ENCODE measurements at regions not wholly inside any gene's neighbourhood (a gene's known extent, or its start where the extent isn't known, plus 50 kb on each side); places are given as distances from the start of the nearest gene placed in this dataset.

DNA sequence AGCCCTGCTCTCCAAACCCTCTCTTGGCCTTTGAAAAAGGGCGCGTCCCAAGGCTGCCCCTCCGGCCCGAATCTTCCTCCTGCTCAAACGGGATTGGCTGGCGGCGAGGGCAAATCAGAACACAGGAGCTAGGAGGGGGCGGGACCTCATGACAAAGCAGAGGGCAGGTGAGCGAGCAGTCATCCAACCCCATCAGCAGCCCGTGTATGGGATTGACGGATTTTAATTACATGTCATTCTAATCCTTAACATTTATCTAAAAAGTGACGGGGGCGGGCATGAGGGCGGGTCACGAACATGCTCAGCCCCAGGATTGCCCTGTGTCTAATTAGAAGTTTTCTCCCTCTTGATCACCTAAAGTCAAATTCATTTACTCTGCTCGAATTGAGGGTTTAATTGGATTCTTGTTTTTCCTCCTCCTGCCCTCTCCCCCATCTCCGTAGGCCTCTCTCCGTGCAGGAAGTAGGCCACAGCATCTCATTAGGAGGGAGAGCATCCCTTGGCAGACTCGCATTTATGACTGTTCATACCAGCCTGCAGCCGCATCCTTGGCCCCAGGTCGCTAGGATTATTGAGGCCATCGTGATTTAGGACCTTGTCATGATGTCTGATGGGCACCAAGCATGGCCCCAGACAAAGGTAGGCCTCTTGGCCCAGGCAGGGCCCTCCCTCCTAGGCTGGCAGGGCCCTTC, 147.1 kb downstream of the CHST1 start:
- DNase-seq (ENCODE audit: low read depth in 2 of 2), result no peak

DNA sequence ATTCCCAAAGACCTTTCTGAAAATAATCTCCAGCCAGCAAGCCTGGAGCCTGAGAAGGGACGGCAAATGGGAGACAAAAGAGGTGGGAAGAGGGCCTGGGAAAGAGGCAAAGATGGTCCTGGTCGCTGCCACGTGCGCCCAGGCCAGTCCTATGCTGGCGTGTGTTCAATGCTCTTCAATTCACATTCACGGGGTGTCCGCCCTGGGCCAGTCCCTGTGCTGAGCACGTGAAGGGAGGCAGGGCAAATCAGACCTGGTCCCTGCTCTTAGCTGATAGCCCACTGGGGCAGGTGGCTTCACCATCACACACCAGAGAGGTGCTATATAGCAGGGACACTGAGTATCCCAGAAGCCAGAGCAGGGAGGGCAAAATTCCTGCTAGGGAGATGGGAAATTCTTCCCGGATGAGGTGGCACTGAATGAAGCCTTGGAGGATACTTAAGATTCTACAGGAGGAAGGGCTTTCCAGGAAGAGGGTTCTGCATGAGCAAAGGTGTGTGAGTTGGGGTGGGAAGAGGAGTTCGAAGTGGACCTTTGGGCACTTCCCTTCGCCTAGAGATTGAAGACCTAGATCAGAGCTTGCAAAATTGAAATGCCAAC, 148.2 kb downstream of the CHST1 start:
- DNase-seq (ENCODE audit: low read depth in 2 of 2), result no peak

- no peak for DNase-seq (ENCODE audit: low read depth in 2 of 2)
Observed at GRCh38 chr11:45513821-45514340, 151.5 kb downstream of the CHST1 start.

GRCh38 chr11:45512471-45513148, 152.8 kb downstream of the CHST1 start:
- no peak for DNase-seq (ENCODE audit: low read depth in 2 of 2)

DNA sequence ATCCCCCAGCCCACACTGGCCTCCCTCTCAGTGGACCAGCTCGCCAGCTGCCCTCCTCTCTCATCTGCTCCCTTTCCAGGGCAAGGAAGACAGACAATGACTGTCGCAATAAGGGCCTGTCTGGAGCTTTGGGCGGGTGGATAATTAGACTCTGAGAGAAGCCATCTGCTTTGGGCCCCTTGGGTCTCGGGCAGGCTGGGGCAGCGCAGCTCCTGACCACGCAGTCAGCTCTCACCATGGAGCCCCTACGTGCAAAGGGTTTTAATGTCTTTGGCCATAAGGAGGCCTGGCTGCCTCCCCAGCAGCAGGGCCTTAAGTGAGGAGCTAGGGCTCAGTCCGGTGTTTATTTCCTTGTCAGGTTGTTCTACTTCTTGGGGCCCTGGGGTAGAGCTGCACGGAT, 153.9 kb downstream of the CHST1 start:
- DNase-seq (ENCODE audit: low read depth in 2 of 2), result no peak

DNA sequence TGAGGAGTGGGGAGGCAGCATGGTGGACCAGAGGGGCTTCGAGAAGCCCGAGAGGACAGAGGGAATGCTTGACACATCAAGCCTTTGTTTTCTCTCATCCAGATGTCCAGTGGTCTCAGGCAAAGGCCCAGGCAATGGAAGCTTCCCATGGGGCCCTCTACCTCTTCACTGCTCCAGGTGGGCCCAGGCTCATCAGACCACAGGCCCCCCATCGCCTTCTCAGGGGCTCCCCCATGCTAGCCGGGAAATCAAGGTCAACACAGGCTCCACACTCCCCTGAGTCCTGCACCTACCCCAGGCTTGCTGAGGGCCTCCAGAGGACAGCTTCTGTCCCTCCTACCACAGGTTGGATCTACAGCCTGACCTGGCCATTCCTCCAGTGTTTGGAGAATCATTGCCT, 157.5 kb downstream of the CHST1 start:
- DNase-seq (ENCODE audit: low read depth in 2 of 2), result no peak

- no peak for DNase-seq (ENCODE audit: low read depth in 2 of 2)
Observed at GRCh38 chr11:45503311-45503710, 162.1 kb downstream of the CHST1 start.

GRCh38 chr11:45502226-45502545, 163.2 kb downstream of the CHST1 start:
- no peak for DNase-seq (ENCODE audit: low read depth in 2 of 2)

DNA sequence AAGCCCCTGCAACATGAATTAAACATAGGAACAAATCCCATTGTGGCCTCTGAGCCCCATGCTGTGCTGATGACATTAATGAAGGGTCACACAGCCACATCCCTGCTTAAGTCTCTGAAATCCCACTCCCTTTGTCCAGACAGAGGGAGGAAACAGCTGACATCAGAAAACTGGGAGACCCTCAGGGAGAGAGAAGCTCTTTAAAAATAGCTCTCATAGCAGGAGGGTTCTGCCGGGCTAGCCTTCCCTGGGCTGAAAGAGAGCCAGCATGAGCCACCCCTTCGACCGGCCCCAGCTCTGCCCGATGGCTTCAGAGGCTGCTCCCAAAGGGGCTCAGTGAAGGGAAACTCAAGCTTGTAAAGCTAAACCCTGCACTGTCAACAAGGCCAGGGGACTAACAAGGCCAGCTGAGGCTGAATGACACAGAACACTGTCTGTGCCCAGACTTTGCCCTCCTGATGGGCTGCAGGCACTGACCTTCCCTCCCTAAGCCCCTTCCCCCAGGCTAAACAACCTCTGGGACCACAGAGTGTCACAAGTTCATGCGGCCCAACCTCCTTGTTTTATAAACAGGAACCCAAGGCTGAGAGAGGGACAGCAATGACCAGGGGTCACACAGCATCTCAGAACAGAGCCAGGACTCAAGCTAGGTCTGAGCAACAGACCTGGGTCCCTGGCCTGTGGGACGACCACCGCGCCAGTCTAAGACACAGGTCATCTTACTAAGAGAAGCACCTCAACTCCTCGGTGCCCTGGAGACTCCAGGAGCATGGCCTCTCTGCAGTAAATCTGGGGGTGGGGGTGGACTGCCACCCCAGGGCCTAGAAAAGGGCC, 163.8 kb downstream of the CHST1 start:
- DNase-seq (ENCODE audit: low read depth in 2 of 2), result no peak

GRCh38 chr11:45500451-45500850, 165.0 kb downstream of the CHST1 start:
- DNase-seq (ENCODE audit: low read depth in 2 of 2), result no peak

DNA sequence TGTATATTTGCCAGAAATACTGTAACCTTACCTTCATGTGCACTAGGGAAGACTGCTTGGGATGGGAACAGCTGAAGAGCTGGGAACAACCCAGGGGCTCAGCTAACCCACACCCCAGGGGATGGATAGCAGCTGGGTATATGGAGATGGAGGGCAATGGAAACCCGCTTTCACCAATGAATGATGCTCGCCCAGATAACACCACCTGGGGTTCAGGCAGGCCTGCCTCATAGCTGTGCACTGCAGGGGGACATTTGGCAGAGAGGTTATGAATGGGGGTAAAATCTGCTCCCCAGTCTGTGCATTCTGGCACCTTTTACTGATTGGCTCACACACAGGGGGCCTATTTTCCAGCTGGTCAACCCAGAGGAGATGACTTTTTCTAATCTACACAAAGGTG, 170.7 kb downstream of the CHST1 start:
- no peak for DNase-seq (ENCODE audit: low read depth in 2 of 2)

DNA sequence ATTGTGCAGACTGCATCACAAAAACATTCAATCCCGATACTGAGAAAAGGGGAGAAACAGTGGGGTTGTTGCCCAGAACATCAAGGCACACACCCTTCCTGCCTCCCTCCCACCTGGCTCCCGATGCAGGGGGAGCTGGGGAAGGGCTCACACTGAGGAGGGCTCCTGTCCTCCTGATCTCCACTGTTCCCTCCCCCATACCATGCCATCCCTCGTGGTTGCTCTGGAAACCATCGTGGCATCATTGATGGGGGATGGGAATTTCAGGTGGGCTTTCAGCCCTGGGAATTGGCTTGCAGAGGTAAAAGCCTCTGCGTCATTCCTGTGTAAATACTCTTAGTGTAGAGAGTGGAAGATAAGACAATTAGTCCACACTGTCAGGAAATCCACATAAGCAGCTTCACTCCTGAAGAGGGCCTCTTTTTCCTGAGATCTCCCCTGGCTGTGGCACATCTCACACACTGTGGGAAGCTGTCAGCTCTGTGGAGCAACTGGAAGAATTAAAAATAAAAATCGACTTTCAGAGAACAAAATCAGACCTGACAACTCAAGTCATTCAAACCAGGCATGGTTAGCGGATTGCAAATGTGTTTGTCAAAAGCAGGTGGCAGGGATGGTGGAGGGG, 176.0 kb downstream of the CHST1 start:
- DNase-seq (ENCODE audit: low read depth in 2 of 2), result no peak

DNA sequence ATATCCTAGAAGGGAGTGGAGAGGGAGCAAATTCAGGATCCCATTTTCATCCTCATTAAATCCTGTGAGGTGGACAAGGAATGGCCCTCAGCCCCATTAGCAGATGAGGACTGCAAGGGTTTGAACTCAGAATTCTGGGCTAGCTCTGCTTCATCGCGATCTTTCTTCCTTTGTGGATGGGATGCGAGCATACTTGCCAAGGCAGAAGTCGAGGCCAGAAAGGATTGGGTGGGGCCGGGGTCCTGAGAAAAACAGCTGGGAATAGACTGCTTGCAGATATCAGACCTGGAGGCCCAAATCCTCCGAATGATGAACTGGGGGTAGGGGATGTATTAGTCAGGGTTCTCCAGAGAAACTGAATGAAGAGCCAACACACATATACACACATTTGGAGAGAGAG, 179.0 kb downstream of the CHST1 start:
- no peak for DNase-seq (ENCODE audit: low read depth in 2 of 2)

DNA sequence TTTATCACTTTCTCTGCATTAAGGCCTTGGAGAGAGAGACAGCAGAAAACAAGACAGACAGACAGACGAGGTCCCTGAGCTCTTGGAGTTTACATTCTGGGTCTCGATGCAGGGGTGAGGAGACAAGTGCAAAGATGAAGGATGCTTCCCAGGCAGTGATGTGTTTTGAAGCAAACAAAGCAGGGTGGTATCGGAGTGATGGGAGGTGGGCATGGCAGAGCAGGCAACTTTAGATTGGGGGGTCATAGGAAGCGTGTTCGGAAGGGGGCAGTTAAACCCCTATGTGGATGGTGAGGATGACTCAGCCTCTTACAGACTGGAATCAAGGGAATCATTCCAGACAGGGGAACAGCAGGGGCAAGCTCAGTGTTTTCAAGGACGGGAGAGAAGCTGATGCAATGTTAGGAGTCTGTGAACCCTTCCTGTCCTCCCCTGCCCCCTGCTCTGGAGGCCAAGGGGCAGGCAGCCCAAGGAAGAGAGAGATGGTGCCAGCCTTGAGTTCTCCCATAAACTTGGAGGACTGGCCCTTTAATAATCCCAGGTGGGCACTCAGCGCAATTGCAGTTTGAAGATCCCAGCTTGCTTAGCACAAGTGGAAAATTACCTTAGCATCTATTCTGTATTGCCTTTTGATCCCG, 180.2 kb downstream of the CHST1 start:
- DNase-seq (ENCODE audit: low read depth in 2 of 2), result no peak

- no peak for DNase-seq (ENCODE audit: low read depth in 2 of 2)
Observed at GRCh38 chr11:45484326-45484883, 181.0 kb downstream of the CHST1 start.

DNA sequence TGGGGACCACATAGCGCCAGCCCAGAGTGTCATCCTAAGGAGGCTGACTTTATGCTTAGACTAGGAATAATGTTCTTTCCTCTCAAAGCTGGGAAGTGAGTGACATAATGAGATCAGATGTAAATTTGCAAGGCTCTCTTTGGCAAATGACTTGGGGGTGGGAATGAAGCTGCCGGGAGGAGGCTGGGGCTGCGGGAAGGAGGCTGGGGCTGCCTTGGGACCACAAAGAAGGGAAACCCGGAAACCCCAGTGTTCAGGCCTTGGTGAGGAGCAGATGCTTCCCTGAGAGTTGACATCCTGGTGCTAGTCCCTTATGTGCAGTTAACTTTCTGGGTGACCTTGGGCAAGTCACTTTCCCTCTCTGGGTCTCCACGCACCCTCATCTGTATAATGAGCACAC, 182.0 kb downstream of the CHST1 start:
- no peak for DNase-seq (ENCODE audit: low read depth in 2 of 2)

- DNase-seq (ENCODE audit: low read depth in 2 of 2), result no peak
Observed at GRCh38 chr11:45482331-45482730, 183.1 kb downstream of the CHST1 start.

DNA sequence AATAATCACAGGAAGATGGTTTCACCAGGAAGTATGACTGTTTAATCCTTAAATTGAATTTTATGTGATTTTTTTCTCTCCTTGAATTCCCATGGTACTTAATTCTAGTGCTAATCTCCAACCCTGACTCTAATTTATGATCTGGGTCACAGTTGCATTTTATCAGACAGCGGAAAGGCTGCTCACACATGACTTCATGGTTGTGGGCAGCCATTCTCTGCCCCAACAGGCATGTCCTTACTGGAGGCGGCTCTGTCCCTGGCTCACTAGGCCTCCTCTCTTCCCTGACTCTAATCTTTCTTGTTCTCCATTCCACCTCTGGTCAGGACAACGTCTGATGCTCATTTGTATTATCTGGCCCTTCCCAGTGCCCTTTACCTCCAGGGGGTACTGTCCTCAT, 184.4 kb downstream of the CHST1 start:
- DNase-seq (ENCODE audit: low read depth in 2 of 2), result no peak

DNA sequence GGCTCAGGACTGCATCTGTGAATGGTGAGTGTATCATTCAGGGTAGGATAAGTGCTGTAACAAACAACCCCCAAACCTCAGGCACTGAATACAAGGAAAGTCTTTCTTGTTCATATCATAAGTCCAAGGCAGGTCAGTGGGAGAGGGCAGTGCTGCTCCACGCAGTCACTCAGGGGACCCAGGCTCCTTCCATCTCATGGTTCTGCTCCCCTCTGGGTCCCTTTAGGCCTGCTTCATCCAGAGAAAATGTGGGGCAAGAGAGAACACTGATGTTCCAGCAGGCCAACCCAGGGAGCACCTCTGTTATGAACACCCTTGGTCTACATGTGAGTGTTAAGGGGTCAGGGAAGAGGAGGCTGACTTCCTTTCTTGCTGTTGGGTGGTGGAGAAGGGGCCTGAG, 187.8 kb downstream of the CHST1 start:
- no peak for DNase-seq (ENCODE audit: low read depth in 2 of 2)

DNA sequence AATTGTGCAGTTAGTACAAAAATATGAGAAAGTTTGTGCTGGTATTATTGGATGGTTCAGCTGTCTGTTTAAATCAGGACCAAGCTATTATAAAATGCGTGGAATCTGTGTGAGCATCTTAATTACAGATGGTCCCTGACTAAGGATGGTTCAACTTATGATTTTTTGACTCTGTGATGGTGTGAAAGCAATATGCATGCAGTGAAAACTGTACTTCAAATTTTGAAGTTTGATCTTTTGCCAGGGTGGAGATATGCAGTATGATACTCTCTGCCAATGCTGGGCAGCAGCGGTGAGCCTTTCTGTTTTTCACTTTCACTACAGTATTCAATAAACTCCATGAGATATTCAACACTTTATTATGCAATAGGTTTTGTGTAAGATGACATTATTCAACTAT, 189.3 kb downstream of the CHST1 start:
- DNase-seq (ENCODE audit: low read depth in 2 of 2), result no peak

DNA sequence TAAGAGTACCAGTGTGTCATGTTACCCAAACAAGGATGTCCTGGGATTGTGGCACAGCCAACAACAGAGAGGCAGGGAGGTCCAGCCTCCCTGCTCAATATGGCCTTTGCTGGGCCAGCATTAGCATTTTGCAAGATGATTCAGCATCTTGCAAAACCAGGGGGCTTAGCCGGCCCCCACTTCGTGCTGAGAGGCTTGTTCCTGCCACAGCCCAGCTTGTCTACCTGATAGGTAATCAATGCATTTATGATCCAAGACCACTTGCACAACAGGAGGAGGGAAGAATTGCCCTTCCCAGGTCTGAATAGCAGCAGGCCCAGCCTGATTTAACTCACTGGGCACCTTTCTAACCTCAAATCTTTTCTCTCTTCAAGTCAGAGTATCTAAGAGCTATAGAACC, 189.0 kb upstream of the SYT13 start:
- DNase-seq (ENCODE audit: low read depth in 2 of 2), result no peak

All from fibroblast of skin of left quadriceps (primary cell).